ENCODE measurements at regions not wholly inside any gene's neighbourhood (a gene's known extent, or its start where the extent isn't known, plus 50 kb on each side); places are given as distances from the start of the nearest gene placed in this dataset.

GRCh38 chr17:63354256-63354655, 91.8 kb downstream of the CYB561 start:
- Mint-ChIP-seq H3K36me3 (ENCODE audit: low read depth) (peaks cover 64% of the 10 kb centered on the region), H3K27ac (peak overlapping the region; percentile 51), H3K4me3 (no peak overlapping the region), H3K4me1 (ENCODE audit: low read depth) (peaks cover 100% of the 10 kb centered on the region), H3K9me3 (no peaks in the 10 kb centered on the region), H3K27me3 (ENCODE audit: insufficient read depth) (peaks cover 6% of the 10 kb centered on the region; the same call in 1 of the 2 replicates)
- no peak for DNase-seq
- TF ChIP-seq CTCF (IDR thresholded peaks at IDR 0.05), result no peak

GRCh38 chr17:63356337-63356757, 89.8 kb downstream of the CYB561 start:
- Mint-ChIP-seq H3K27ac (peak overlapping the region; percentile 96), H3K4me1 (ENCODE audit: low read depth) (peaks cover 96% of the 10 kb centered on the region), H3K36me3 (ENCODE audit: low read depth) (peaks cover 73% of the 10 kb centered on the region), H3K4me3 (peak overlapping the region; percentile 81), H3K27me3 (ENCODE audit: insufficient read depth) (peaks cover 6% of the 10 kb centered on the region; the same call in 1 of the 2 replicates), H3K9me3 (no peaks in the 10 kb centered on the region)
- no peak for TF ChIP-seq CTCF (IDR thresholded peaks at IDR 0.05)
- peak; percentile 98 for DNase-seq

GRCh38 chr17:63358111-63358839, 87.8 kb downstream of the CYB561 start:
- Mint-ChIP-seq H3K4me3 (peak overlapping the region; percentile 81), H3K36me3 (ENCODE audit: low read depth) (peaks cover 68% of the 10 kb centered on the region), H3K27ac (peak overlapping the region; percentile 96), H3K9me3 (peaks cover 6% of the 10 kb centered on the region; the same call in 1 of the 2 replicates), H3K4me1 (ENCODE audit: low read depth) (peaks cover 77% of the 10 kb centered on the region), H3K27me3 (ENCODE audit: insufficient read depth) (peaks cover 10% of the 10 kb centered on the region; the same call in 1 of the 2 replicates)
- TF ChIP-seq CTCF (IDR thresholded peaks at IDR 0.05), result no peak
- DNase-seq, result peak; percentile 97

GRCh38 chr17:63358956-63359355, 87.2 kb downstream of the CYB561 start:
- Mint-ChIP-seq H3K4me3 (peak overlapping the region; percentile 81), H3K27me3 (ENCODE audit: insufficient read depth) (peaks cover 7% of the 10 kb centered on the region; the same call in 1 of the 2 replicates), H3K27ac (peak overlapping the region; percentile 96), H3K9me3 (peaks cover 7% of the 10 kb centered on the region; the same call in 1 of the 2 replicates), H3K36me3 (ENCODE audit: low read depth) (peaks cover 68% of the 10 kb centered on the region), H3K4me1 (ENCODE audit: low read depth) (peaks cover 70% of the 10 kb centered on the region)
- no peak for DNase-seq
- no peak for TF ChIP-seq CTCF (IDR thresholded peaks at IDR 0.05)

- peaks cover 7% of the 10 kb centered on the region; the same call in 1 of the 2 replicates for H3K27me3 Mint-ChIP-seq (ENCODE audit: insufficient read depth)
- peaks cover 51% of the 10 kb centered on the region for H3K36me3 Mint-ChIP-seq (ENCODE audit: low read depth)
- no peak for TF ChIP-seq CTCF (IDR thresholded peaks at IDR 0.05)
- H3K9me3 Mint-ChIP-seq, result peaks cover 7% of the 10 kb centered on the region; the same call in 1 of the 2 replicates
- H3K4me1 Mint-ChIP-seq (ENCODE audit: low read depth), result peaks cover 48% of the 10 kb centered on the region
- peak overlapping the region; percentile 34; the same call in 1 of the 2 replicates for H3K27ac Mint-ChIP-seq
- H3K4me3 Mint-ChIP-seq, result no peak overlapping the region
- DNase-seq, result no peak
These were observed 84.9 kb downstream of the CYB561 start for GRCh38 chr17:63361182-63361581.

All from HFFc6 (cell line).